ENCODE measurements at regions not wholly inside any gene's neighbourhood (a gene's known extent, or its start where the extent isn't known, plus 50 kb on each side); places are given as distances from the start of the nearest gene placed in this dataset.

- H3K27ac Mint-ChIP-seq, result no peak overlapping the region
- POLR2A ChIA-PET, result no interaction called here
- CTCF ChIA-PET, result no interaction called here
- H3K36me3 Mint-ChIP-seq, result peaks cover 38% of the 10 kb centered on the region
- no peaks in the 10 kb centered on the region for H3K27me3 Mint-ChIP-seq (ENCODE audit: low read depth)
- H3K4me3 Mint-ChIP-seq, result no peak overlapping the region
- DNase-seq (ENCODE audit: low spot score) (no peak), ATAC-seq (no peak)
- TF ChIP-seq ATF3 (CRISPR knock-in tag; conservative IDR thresholded peaks at IDR 0.05) (no peak), NFYB (CRISPR knock-in tag; conservative IDR thresholded peaks at IDR 0.05; ENCODE audit: low read depth) (no peak), KAT7 (CRISPR knock-in tag; IDR thresholded peaks at IDR 0.05; ENCODE audit: borderline replicate concordance) (no peak), TEAD4 (CRISPR knock-in tag; IDR thresholded peaks at IDR 0.05) (no peak), NFE2L1 (CRISPR knock-in tag; IDR thresholded peaks at IDR 0.05) (no peak), HMGXB4 (CRISPR knock-in tag; IDR thresholded peaks at IDR 0.05) (no peak), ESRRA (CRISPR knock-in tag; IDR thresholded peaks at IDR 0.05; ENCODE audit: borderline replicate concordance) (no peak), ZNF423 (CRISPR knock-in tag; IDR thresholded peaks at IDR 0.05) (no peak), SMAD3 (CRISPR knock-in tag; IDR thresholded peaks at IDR 0.05; ENCODE audit: borderline replicate concordance) (no peak), AFF4 (CRISPR knock-in tag; IDR thresholded peaks at IDR 0.05; ENCODE audit: borderline replicate concordance) (no peak)
- H3K4me1 Mint-ChIP-seq, result no peaks in the 10 kb centered on the region
- H3K9me3 Mint-ChIP-seq, result peaks cover 67% of the 10 kb centered on the region
Observed at GRCh38 chr18:71798986-71799673, 745.0 kb downstream of the CBLN2 start.

- DNase-seq (ENCODE audit: low spot score), result no peak
- ChIA-PET POLR2A (no interaction called here), CTCF (no interaction called here)
- ATAC-seq, result no peak
- Mint-ChIP-seq H3K4me3 (no peak overlapping the region), H3K36me3 (peaks cover 31% of the 10 kb centered on the region), H3K4me1 (no peaks in the 10 kb centered on the region), H3K27me3 (ENCODE audit: low read depth) (no peaks in the 10 kb centered on the region), H3K9me3 (peaks cover 65% of the 10 kb centered on the region), H3K27ac (no peak overlapping the region)
- TF ChIP-seq ATF6 (CRISPR knock-in tag; IDR thresholded peaks at IDR 0.05) (no peak), CREB1 (CRISPR knock-in tag; IDR thresholded peaks at IDR 0.05) (no peak), PREB (CRISPR knock-in tag; IDR thresholded peaks at IDR 0.05; ENCODE audit: borderline replicate concordance) (no peak), MAX (CRISPR knock-in tag; IDR thresholded peaks at IDR 0.05) (no peak), JUN (CRISPR knock-in tag; IDR thresholded peaks at IDR 0.05) (no peak), ZSCAN18 (CRISPR knock-in tag; IDR thresholded peaks at IDR 0.05) (no peak), STAT6 (CRISPR knock-in tag; conservative IDR thresholded peaks at IDR 0.05; ENCODE audit: low read depth) (no peak), CTCF (IDR thresholded peaks at IDR 0.05) (no peak), ZNF317 (CRISPR knock-in tag; IDR thresholded peaks at IDR 0.05; ENCODE audit: borderline replicate concordance, low read depth) (no peak)
Observed at GRCh38 chr18:71797554-71797953, 746.6 kb downstream of the CBLN2 start.
